ENCODE measurements at regions not wholly inside any gene's neighbourhood (a gene's known extent, or its start where the extent isn't known, plus 50 kb on each side); places are given as distances from the start of the nearest gene placed in this dataset.

GRCh38 chr11:111170761-111171379 is 74.7 kb upstream of the POU2AF2 start:
- H3K9me3 ChIP-seq: no peaks in the 10 kb centered on the region

GRCh38 chr11:111169367-111169766 is 76.2 kb upstream of the POU2AF2 start:
- Histone ChIP-seq H3K4me3 (no peak overlapping the region), H3K27me3 (no peaks in the 10 kb centered on the region), H3K36me3 (no peaks in the 10 kb centered on the region), H3K4me1 (no peaks in the 10 kb centered on the region), H3K9me3 (no peaks in the 10 kb centered on the region), H3K27ac (no peak overlapping the region)
- DNase-seq: no peak
- no peak for TF ChIP-seq POLR2A (IDR thresholded peaks at IDR 0.05)
- TF ChIP-seq CTCF (IDR thresholded peaks at IDR 0.05): no peak

More at GRCh38 chr11:111170761-111171379, 74.7 kb upstream of the POU2AF2 start:
- H3K27ac ChIP-seq: no peak overlapping the region
- TF ChIP-seq POLR2A (IDR thresholded peaks at IDR 0.05): no peak
- no peak for TF ChIP-seq CTCF (IDR thresholded peaks at IDR 0.05)
- H3K4me3 ChIP-seq: no peak overlapping the region
- no peaks in the 10 kb centered on the region for H3K4me1 ChIP-seq
- H3K27me3 ChIP-seq: no peaks in the 10 kb centered on the region
- H3K36me3 ChIP-seq: no peaks in the 10 kb centered on the region
- no peak for DNase-seq

- H3K27me3 ChIP-seq: no peaks in the 10 kb centered on the region
- no peak overlapping the region for H3K27ac ChIP-seq
- no peaks in the 10 kb centered on the region for H3K4me1 ChIP-seq
- H3K4me3 ChIP-seq: no peak overlapping the region
- H3K36me3 ChIP-seq: no peaks in the 10 kb centered on the region
- H3K9me3 ChIP-seq: no peaks in the 10 kb centered on the region
- no peak for DNase-seq
- TF ChIP-seq POLR2A (IDR thresholded peaks at IDR 0.05) (no peak), CTCF (IDR thresholded peaks at IDR 0.05) (no peak)
Observed at GRCh38 chr11:111168871-111169270, 76.7 kb upstream of the POU2AF2 start.

- Histone ChIP-seq H3K27ac (no peak overlapping the region), H3K9me3 (no peaks in the 10 kb centered on the region), H3K4me3 (no peak overlapping the region), H3K27me3 (no peaks in the 10 kb centered on the region), H3K4me1 (no peaks in the 10 kb centered on the region), H3K36me3 (no peaks in the 10 kb centered on the region)
- no peak for TF ChIP-seq POLR2A (IDR thresholded peaks at IDR 0.05)
- no peak for TF ChIP-seq CTCF (IDR thresholded peaks at IDR 0.05)
- DNase-seq: no peak
Observed at GRCh38 chr11:111167666-111168065, 77.9 kb upstream of the POU2AF2 start.

- Histone ChIP-seq H3K9me3 (no peaks in the 10 kb centered on the region), H3K27me3 (no peaks in the 10 kb centered on the region), H3K36me3 (no peaks in the 10 kb centered on the region), H3K4me3 (no peak overlapping the region), H3K27ac (no peak overlapping the region), H3K4me1 (no peaks in the 10 kb centered on the region)
- TF ChIP-seq POLR2A (IDR thresholded peaks at IDR 0.05) (no peak), CTCF (IDR thresholded peaks at IDR 0.05) (no peak)
- no peak for DNase-seq
Observed at GRCh38 chr11:111166598-111166997, 78.9 kb upstream of the POU2AF2 start.

GRCh38 chr11:111162305-111162704 is 83.2 kb upstream of the POU2AF2 start:
- Histone ChIP-seq H3K27ac (no peak overlapping the region), H3K4me1 (no peaks in the 10 kb centered on the region), H3K9me3 (no peaks in the 10 kb centered on the region), H3K27me3 (no peaks in the 10 kb centered on the region), H3K36me3 (no peaks in the 10 kb centered on the region), H3K4me3 (no peak overlapping the region)
- DNase-seq: no peak
- TF ChIP-seq POLR2A (IDR thresholded peaks at IDR 0.05) (no peak), CTCF (IDR thresholded peaks at IDR 0.05) (no peak)
